HFFc6 (cell line): ENCODE measurements at regions not wholly inside any gene's neighbourhood (a gene's known extent, or its start where the extent isn't known, plus 50 kb on each side); places are given as distances from the start of the nearest gene placed in this dataset.
A peak's percentile ranks its signal among the peaks of the same experiment; 100 is the strongest.

ENCODE experiments used
- DNase-seq: peaks from one replicate; pipeline ENCODE4 v3.0.0-alpha.2; 2018
- H3K27ac Mint-ChIP-seq: 2 replicates; pipeline ENCODE4 v1.8.0; 2020; ENCODE audit warnings: mild to moderate bottlenecking, mixed read lengths
- H3K27me3 Mint-ChIP-seq: 2 replicates; pipeline ENCODE4 v1.8.0; 2021; ENCODE audit warnings: mild to moderate bottlenecking, moderate library complexity, mixed read lengths; ENCODE audit not compliant: insufficient read depth
- H3K36me3 Mint-ChIP-seq: 2 replicates; pipeline ENCODE4 v1.8.0; 2021; ENCODE audit warnings: low read depth, mixed read lengths
- H3K4me1 Mint-ChIP-seq: 2 replicates; pipeline ENCODE4 v1.8.0; 2020; ENCODE audit warnings: low read depth, mixed read lengths
- H3K4me3 Mint-ChIP-seq: 2 replicates; pipeline ENCODE4 v1.8.0; 2020; ENCODE audit warnings: mild to moderate bottlenecking, moderate library complexity, mixed read lengths
- H3K9me3 Mint-ChIP-seq: 2 replicates; pipeline ENCODE4 v1.8.0; 2020; ENCODE audit warnings: mild to moderate bottlenecking, mixed read lengths
- TF ChIP-seq, protein P1 (sequence below): fragments of 200-600 bp; sonication (generic); IDR thresholded peaks from 2 replicates; pipeline ENCODE4 v1.5.0; 2021; ENCODE audit warnings: antibody characterized with exemption, mild to moderate bottlenecking

- Mint-ChIP-seq H3K36me3 (0 out of 2 replicates have a peak, but pooled peaks cover 5% of the 10 kb centered on the region), H3K9me3 (peaks cover 27% of the 10 kb centered on the region), H3K27ac (no peak overlapping the region), H3K4me3 (no peak overlapping the region), H3K27me3 (no peaks in the 10 kb centered on the region), H3K4me1 (no peaks in the 10 kb centered on the region)
- TF ChIP-seq, protein P1, sequence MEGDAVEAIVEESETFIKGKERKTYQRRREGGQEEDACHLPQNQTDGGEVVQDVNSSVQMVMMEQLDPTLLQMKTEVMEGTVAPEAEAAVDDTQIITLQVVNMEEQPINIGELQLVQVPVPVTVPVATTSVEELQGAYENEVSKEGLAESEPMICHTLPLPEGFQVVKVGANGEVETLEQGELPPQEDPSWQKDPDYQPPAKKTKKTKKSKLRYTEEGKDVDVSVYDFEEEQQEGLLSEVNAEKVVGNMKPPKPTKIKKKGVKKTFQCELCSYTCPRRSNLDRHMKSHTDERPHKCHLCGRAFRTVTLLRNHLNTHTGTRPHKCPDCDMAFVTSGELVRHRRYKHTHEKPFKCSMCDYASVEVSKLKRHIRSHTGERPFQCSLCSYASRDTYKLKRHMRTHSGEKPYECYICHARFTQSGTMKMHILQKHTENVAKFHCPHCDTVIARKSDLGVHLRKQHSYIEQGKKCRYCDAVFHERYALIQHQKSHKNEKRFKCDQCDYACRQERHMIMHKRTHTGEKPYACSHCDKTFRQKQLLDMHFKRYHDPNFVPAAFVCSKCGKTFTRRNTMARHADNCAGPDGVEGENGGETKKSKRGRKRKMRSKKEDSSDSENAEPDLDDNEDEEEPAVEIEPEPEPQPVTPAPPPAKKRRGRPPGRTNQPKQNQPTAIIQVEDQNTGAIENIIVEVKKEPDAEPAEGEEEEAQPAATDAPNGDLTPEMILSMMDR = no peak
- DNase-seq = no peak
These were observed 171.5 kb upstream of the FRG1 start for GRCh38 chr4:189769131-189769530.

DNA sequence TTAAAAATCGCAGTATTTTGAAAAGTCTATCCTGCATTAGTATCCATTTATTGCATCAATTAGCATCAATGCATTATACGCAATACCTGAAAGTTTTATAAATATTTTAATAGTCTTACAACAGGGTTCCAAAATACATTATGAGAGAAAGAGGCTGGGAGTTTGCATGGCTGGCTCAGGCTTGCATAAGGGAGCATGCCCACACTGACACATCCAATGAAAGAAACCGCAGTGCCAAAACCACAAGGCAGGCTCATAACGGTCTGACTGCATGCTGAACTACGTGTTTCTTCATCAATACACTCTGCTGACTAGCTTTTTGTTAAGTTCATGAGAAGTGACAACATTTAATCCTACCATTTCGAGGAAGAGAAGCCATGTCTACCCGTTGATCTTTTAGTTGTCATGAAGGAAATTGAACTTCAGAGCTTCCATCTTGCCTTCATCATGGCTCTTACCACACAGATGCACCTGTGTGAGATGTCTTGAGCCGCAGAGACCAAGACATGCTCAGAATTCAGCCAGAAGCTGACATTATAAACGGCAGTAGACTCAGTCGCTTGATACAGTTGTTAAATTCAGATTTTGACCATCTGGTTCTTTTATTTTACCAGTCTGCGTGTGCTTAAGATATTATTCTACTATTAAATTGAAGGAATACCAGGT lies 168.8 kb upstream of the FRG1 start:
- Mint-ChIP-seq H3K27ac (no peak overlapping the region), H3K9me3 (peaks cover 26% of the 10 kb centered on the region), H3K27me3 (no peaks in the 10 kb centered on the region), H3K36me3 (no peaks in the 10 kb centered on the region), H3K4me1 (no peaks in the 10 kb centered on the region), H3K4me3 (no peak overlapping the region)
- DNase-seq = no peak
- TF ChIP-seq, protein P1 = no peak

- TF ChIP-seq, protein P1 = no peak
- DNase-seq = peak; percentile 0
These were observed 166.8 kb upstream of the FRG1 start for GRCh38 chr4:189773909-189774308.

DNA sequence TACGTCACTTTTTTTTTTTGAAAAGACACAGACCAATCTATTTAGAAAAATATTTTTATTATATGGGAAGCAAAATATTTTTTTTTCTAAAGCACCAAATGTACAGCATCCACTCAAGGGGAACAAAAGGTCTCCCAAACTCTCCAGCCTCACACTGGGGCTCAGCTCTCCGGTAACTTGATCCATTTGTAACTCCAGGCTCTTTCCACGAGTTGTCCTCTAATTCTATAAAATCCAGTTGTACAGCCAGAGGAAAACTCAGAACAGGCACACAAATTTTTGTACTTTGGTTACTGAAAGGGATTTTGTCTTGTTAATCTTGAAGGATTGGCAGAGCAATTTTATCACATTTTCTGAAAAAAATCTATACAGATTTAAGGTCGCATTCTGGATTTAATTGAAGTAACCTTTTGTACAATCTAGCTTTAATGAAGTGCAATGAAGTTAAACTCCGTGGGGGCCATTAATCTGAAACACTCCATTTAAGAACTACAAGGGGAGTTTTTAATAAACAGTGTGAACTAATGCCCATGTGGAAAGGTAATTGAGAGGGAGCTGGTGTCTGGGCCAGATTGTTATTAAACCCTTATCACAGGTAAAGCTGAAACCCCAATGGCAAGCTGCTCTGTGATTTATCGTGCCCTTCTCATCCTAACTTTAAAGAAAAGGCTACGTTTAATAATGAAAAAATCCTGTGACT lies 161.2 kb upstream of the FRG1 start:
- Mint-ChIP-seq H3K4me1 (no peaks in the 10 kb centered on the region), H3K27ac (no peak overlapping the region), H3K4me3 (no peak overlapping the region), H3K27me3 (no peaks in the 10 kb centered on the region), H3K9me3 (peaks cover 48% of the 10 kb centered on the region), H3K36me3 (peaks cover 4% of the 10 kb centered on the region; the same call in 1 of the 2 replicates)
- TF ChIP-seq, protein P1 = no peak
- DNase-seq = no peak

More at GRCh38 chr4:189773909-189774308, 166.8 kb upstream of the FRG1 start:
- H3K4me3 Mint-ChIP-seq = no peak overlapping the region
- no peak overlapping the region for H3K27ac Mint-ChIP-seq
- no peaks in the 10 kb centered on the region for H3K27me3 Mint-ChIP-seq
- peaks cover 35% of the 10 kb centered on the region for H3K9me3 Mint-ChIP-seq
- no peaks in the 10 kb centered on the region for H3K4me1 Mint-ChIP-seq
- H3K36me3 Mint-ChIP-seq = peaks cover 4% of the 10 kb centered on the region; the same call in 1 of the 2 replicates

DNA sequence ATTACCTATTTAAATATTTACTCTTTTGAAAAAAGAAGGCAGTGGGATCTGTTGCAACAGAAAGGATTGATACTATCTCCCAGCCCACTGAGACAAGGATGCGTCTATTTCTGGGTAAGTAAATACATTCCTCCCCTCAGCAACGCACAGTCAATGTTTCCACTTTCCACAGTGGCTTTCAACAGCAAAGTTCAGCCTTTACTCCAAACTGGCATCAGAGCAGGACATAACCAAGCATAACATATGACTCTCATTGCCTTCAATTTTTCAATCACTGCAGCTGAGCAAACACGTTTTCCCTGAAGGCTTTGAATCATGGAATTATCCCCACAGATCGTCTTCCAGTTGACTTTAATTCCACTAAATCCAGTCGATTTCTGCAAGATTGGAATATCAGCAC lies 160.3 kb upstream of the FRG1 start:
- no peak for DNase-seq
- no peaks in the 10 kb centered on the region for H3K4me1 Mint-ChIP-seq
- TF ChIP-seq, protein P1 = no peak
- H3K27ac Mint-ChIP-seq = no peak overlapping the region
- peaks cover 4% of the 10 kb centered on the region; the same call in 1 of the 2 replicates for H3K36me3 Mint-ChIP-seq
- no peaks in the 10 kb centered on the region for H3K27me3 Mint-ChIP-seq
- peaks cover 42% of the 10 kb centered on the region for H3K9me3 Mint-ChIP-seq
- no peak overlapping the region for H3K4me3 Mint-ChIP-seq
